Hepatocyte (in vitro differentiated cells): ENCODE measurements at regions not wholly inside any gene's neighbourhood (a gene's known extent, or its start where the extent isn't known, plus 50 kb on each side); places are given as distances from the start of the nearest gene placed in this dataset.

Source experiments
- CTCF ChIP-seq: fragments of 200-600 bp; sonication (generic); IDR thresholded peaks from 2 replicates; pipeline ENCODE4 v1.5.1; 2016; ENCODE audit warnings: antibody characterized with exemption, mild to moderate bottlenecking; ENCODE audit not compliant: poor library complexity
- EZH2 ChIP-seq: fragments of 200-600 bp; sonication (generic); IDR thresholded peaks from 2 replicates; pipeline ENCODE4 v1.6.1; 2016; ENCODE audit warnings: antibody characterized with exemption, mild to moderate bottlenecking, borderline replicate concordance

- no peak for TF ChIP-seq CTCF
- TF ChIP-seq EZH2: no peak
These were observed 108.4 kb upstream of the NKX1-1 start for GRCh38 chr4:1514612-1515011.
